SH-SY5Y (cell line): ENCODE measurements at regions not wholly inside any gene's neighbourhood (a gene's known extent, or its start where the extent isn't known, plus 50 kb on each side); places are given as distances from the start of the nearest gene placed in this dataset.

Source experiments
- GATA2 ChIP-seq: IDR thresholded peaks from 2 replicates; pipeline ENCODE4 v1.6.1; 2011; ENCODE audit warnings: mild to moderate bottlenecking, low read depth, low read length
- GATA3 ChIP-seq: IDR thresholded peaks from 2 replicates; pipeline ENCODE4 v1.6.1; 2011; ENCODE audit warnings: low read depth, mild to moderate bottlenecking, low read length, moderate library complexity

- TF ChIP-seq GATA2 (no peak), GATA3 (no peak)
These were observed 240.2 kb upstream of the KLF14 start for GRCh38 chr7:130974169-130974568.
